ENCODE measurements at regions not wholly inside any gene's neighbourhood (a gene's known extent, or its start where the extent isn't known, plus 50 kb on each side); places are given as distances from the start of the nearest gene placed in this dataset.

DNA sequence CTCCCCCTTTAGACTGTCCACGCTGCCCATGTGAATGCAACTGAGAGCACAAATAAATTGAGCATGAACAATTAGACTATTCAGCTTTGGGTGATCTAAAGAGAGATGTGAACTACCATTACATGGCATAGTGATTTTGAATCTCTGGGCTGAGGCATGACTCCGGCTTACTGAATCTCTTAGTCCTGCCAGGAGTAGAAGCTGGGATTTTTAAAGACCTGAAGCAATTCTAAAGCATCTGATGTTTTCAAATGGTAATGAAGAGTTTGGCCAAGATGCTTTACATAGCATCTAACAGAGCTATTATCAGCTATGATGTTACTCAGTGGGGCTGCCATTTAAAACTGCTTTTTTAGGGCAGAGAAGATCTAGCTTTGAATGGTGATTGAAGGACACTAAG, 1059.1 kb downstream of the SORCS3 start:
- CTCF ChIA-PET = no interaction called here
- 3% methylated on average over 2 of the region's 2 CpGs for WGBS (ENCODE audit: missing lambda C conversion rate)
- no peak for TF ChIP-seq RNF2 (IDR thresholded peaks at IDR 0.05; ENCODE audit: borderline replicate concordance, low read depth)
- TF ChIP-seq FOXS1 (CRISPR knock-in tag; IDR thresholded peaks at IDR 0.05) = no peak
- no peak for TF ChIP-seq ZSCAN20 (CRISPR knock-in tag; IDR thresholded peaks at IDR 0.05)
- no peak for TF ChIP-seq KDM5A (IDR thresholded peaks at IDR 0.05)
- TF ChIP-seq SREBF2 (IDR thresholded peaks at IDR 0.05) = no peak
- no peak for TF ChIP-seq MAFK (IDR thresholded peaks at IDR 0.05; ENCODE audit: partially characterized antibody)
- no peak for TF ChIP-seq NR3C1 (IDR thresholded peaks at IDR 0.05)
- TF ChIP-seq, protein P1, sequence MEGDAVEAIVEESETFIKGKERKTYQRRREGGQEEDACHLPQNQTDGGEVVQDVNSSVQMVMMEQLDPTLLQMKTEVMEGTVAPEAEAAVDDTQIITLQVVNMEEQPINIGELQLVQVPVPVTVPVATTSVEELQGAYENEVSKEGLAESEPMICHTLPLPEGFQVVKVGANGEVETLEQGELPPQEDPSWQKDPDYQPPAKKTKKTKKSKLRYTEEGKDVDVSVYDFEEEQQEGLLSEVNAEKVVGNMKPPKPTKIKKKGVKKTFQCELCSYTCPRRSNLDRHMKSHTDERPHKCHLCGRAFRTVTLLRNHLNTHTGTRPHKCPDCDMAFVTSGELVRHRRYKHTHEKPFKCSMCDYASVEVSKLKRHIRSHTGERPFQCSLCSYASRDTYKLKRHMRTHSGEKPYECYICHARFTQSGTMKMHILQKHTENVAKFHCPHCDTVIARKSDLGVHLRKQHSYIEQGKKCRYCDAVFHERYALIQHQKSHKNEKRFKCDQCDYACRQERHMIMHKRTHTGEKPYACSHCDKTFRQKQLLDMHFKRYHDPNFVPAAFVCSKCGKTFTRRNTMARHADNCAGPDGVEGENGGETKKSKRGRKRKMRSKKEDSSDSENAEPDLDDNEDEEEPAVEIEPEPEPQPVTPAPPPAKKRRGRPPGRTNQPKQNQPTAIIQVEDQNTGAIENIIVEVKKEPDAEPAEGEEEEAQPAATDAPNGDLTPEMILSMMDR (IDR thresholded peaks at IDR 0.05) = no peak
- no peak for TF ChIP-seq ZFP36 (IDR thresholded peaks at IDR 0.05; ENCODE audit: borderline replicate concordance, partially characterized antibody)
- TF ChIP-seq, protein P2, sequence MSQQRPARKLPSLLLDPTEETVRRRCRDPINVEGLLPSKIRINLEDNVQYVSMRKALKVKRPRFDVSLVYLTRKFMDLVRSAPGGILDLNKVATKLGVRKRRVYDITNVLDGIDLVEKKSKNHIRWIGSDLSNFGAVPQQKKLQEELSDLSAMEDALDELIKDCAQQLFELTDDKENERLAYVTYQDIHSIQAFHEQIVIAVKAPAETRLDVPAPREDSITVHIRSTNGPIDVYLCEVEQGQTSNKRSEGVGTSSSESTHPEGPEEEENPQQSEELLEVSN (IDR thresholded peaks at IDR 0.05; ENCODE audit: borderline replicate concordance, low read depth) = no peak
- no peak for TF ChIP-seq NPAS2 (CRISPR knock-in tag; IDR thresholded peaks at IDR 0.05; ENCODE audit: borderline replicate concordance)
- no peak for TF ChIP-seq RFX5 (IDR thresholded peaks at IDR 0.05)
- Histone ChIP-seq H3K4me2 (no peak overlapping the region), H3K9me3 (no peaks in the 10 kb centered on the region), H3K4me1 (no peaks in the 10 kb centered on the region), H3K27ac (no peak overlapping the region), H3K4me3 (no peak overlapping the region)
- POLR2A ChIA-PET = no interaction called here
- no peak for DNase-seq (ENCODE audit: low read depth in 1 of 2, low spot score in 1 of 2)
- FAIRE-seq = no peak
- ATAC-seq = no peak

DNA sequence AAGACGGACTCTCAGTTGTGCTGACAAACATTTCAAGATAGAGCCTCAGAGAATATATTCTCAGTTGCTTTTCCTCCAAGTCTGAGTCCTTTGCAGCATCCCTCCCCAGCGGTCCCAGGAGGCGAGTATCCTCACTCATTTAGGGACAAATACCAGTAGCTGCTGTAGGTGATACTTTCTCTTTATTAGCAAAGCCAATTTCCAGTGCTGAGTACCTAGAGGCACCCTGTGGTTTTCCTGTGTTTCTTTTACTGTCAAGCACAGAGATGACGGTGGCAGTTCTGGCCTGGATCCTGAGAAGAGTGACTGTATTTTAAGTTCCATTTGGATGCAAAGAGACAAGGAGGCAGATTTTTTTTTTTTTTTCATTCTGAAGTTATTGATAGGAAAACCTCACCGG, 1058.4 kb downstream of the SORCS3 start:
- no peak overlapping the region for H3K27ac ChIP-seq
- ChIA-PET POLR2A (no interaction called here), CTCF (no interaction called here)
- H3K4me1 ChIP-seq = no peaks in the 10 kb centered on the region
- no peak for TF ChIP-seq EP300 (IDR thresholded peaks at IDR 0.05)
- no peak for TF ChIP-seq GATA3 (IDR thresholded peaks at IDR 0.05; ENCODE audit: borderline replicate concordance)
- TF ChIP-seq MYC (IDR thresholded peaks at IDR 0.05; ENCODE audit: borderline replicate concordance, low read length) = no peak
- no peak for TF ChIP-seq MAFK (IDR thresholded peaks at IDR 0.05; ENCODE audit: partially characterized antibody)
- TF ChIP-seq, protein P3, sequence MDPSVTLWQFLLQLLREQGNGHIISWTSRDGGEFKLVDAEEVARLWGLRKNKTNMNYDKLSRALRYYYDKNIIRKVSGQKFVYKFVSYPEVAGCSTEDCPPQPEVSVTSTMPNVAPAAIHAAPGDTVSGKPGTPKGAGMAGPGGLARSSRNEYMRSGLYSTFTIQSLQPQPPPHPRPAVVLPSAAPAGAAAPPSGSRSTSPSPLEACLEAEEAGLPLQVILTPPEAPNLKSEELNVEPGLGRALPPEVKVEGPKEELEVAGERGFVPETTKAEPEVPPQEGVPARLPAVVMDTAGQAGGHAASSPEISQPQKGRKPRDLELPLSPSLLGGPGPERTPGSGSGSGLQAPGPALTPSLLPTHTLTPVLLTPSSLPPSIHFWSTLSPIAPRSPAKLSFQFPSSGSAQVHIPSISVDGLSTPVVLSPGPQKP (IDR thresholded peaks at IDR 0.05; ENCODE audit: low read depth, low read length) = no peak
- no peak for TF ChIP-seq EHMT2 (IDR thresholded peaks at IDR 0.05; ENCODE audit: low read depth)
- TF ChIP-seq CBX2 (IDR thresholded peaks at IDR 0.05; ENCODE audit: borderline replicate concordance, low read depth) = no peak
- TF ChIP-seq KDM5A (IDR thresholded peaks at IDR 0.05) = no peak
- TF ChIP-seq EHF (CRISPR knock-in tag; IDR thresholded peaks at IDR 0.05) = no peak
- TF ChIP-seq TFCP2L1 (CRISPR knock-in tag; IDR thresholded peaks at IDR 0.05) = no peak
- TF ChIP-seq, protein P4, sequence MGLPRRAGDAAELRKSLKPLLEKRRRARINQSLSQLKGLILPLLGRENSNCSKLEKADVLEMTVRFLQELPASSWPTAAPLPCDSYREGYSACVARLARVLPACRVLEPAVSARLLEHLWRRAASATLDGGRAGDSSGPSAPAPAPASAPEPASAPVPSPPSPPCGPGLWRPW (IDR thresholded peaks at IDR 0.05) = no peak
- no peak for TF ChIP-seq TP53 (CRISPR knock-in tag; IDR thresholded peaks at IDR 0.05)
- no peak for TF ChIP-seq RNF2 (IDR thresholded peaks at IDR 0.05; ENCODE audit: borderline replicate concordance, low read depth)
- TF ChIP-seq CHD4 (IDR thresholded peaks at IDR 0.05; ENCODE audit: borderline replicate concordance) = no peak
- TF ChIP-seq JUN (IDR thresholded peaks at IDR 0.05) = no peak
- TF ChIP-seq FOXS1 (CRISPR knock-in tag; IDR thresholded peaks at IDR 0.05) = no peak
- no peak for TF ChIP-seq NR3C1 (IDR thresholded peaks at IDR 0.05)
- TF ChIP-seq NPAS2 (CRISPR knock-in tag; IDR thresholded peaks at IDR 0.05; ENCODE audit: borderline replicate concordance) = no peak
- TF ChIP-seq, protein P5, sequence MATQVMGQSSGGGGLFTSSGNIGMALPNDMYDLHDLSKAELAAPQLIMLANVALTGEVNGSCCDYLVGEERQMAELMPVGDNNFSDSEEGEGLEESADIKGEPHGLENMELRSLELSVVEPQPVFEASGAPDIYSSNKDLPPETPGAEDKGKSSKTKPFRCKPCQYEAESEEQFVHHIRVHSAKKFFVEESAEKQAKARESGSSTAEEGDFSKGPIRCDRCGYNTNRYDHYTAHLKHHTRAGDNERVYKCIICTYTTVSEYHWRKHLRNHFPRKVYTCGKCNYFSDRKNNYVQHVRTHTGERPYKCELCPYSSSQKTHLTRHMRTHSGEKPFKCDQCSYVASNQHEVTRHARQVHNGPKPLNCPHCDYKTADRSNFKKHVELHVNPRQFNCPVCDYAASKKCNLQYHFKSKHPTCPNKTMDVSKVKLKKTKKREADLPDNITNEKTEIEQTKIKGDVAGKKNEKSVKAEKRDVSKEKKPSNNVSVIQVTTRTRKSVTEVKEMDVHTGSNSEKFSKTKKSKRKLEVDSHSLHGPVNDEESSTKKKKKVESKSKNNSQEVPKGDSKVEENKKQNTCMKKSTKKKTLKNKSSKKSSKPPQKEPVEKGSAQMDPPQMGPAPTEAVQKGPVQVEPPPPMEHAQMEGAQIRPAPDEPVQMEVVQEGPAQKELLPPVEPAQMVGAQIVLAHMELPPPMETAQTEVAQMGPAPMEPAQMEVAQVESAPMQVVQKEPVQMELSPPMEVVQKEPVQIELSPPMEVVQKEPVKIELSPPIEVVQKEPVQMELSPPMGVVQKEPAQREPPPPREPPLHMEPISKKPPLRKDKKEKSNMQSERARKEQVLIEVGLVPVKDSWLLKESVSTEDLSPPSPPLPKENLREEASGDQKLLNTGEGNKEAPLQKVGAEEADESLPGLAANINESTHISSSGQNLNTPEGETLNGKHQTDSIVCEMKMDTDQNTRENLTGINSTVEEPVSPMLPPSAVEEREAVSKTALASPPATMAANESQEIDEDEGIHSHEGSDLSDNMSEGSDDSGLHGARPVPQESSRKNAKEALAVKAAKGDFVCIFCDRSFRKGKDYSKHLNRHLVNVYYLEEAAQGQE (IDR thresholded peaks at IDR 0.05) = no peak
- no peaks in the 10 kb centered on the region for H3K9me3 ChIP-seq
- 19% methylated on average over 5 of the region's 5 CpGs for WGBS (ENCODE audit: missing lambda C conversion rate)
- no peak for DNase-seq (ENCODE audit: low read depth in 1 of 2, low spot score in 1 of 2)
- ATAC-seq = no peak
- FAIRE-seq = no peak
- no peak overlapping the region for H3K4me2 ChIP-seq
- no peak overlapping the region for H3K4me3 ChIP-seq
